HG03460 (cell line): ENCODE measurements at regions not wholly inside any gene's neighbourhood (a gene's known extent, or its start where the extent isn't known, plus 50 kb on each side); places are given as distances from the start of the nearest gene placed in this dataset.

Source experiments
- ATAC-seq: cut with Tn5 transposase; IDR thresholded peaks from one replicate; pipeline ENCODE4 v1.9.1; 2021; ENCODE audit not compliant: unreplicated experiment

- ATAC-seq = no peak
Observed at GRCh38 chr3:59267021-59267420, 217.2 kb upstream of the CFAP20DC start.

DNA sequence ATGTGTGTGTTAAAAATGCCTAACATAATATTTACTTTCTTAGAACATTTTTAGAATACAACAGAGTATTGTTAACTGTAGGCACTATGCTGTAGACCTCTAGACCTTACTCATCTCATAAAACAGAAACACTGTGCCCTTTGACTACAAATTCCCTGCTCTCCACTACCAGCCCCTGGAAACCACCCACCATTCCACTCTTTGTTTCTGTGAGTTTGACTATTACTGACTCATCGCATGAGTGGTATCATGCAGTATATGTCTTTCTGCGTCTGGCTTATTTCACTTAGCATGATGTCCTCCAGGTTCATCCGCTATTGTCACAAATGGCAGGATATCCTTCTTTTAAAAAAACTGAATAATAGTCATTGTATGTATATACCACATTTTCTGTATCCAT, 216.7 kb upstream of the CFAP20DC start:
- ATAC-seq = no peak

DNA sequence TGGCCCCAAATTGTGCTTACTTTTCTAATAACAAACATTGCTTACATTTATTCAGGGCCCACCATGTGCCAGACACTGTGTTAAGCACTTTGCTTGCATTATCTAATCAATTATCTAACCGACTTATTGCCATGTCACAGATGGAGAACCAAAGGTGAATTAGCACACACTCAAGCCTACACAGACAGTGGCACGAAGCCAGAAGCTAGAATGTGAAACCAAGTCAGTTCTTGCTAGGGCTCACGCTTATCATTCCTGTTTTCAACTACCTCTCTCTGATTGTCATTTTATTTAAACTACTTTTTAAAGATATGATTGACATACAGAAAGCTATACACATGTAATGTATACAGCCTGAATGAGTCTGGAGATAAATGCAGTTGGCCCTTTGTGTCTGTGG, 215.7 kb upstream of the CFAP20DC start:
- ATAC-seq = no peak

- no peak for ATAC-seq
Observed at GRCh38 chr3:59264366-59264765, 214.5 kb upstream of the CFAP20DC start.

- no peak for ATAC-seq
Observed at GRCh38 chr3:59263152-59263551, 213.3 kb upstream of the CFAP20DC start.

DNA sequence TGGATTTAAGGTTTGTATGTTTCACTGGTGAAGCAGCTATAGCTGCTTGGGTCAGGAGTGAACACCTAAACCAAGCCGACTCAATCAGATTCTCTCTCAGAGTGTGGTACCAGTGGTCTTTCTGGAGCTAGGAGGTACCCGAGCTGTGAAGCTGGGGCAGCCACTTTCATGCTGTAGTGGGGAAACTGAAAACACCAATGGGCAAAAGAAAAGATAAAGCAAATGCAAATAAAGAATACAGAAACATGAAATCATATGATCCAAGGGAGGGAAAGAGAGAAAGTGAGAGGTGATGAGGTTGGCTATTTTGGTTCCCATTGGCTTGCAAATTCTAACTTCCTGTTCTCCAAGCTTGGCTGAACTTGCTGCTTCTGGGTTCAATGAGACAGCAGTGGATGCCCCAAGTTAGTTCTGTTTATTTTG, 212.3 kb upstream of the CFAP20DC start:
- ATAC-seq = peak; percentile 92

GRCh38 chr3:59261009-59261408, 211.2 kb upstream of the CFAP20DC start:
- ATAC-seq = no peak

- no peak for ATAC-seq
Observed at GRCh38 chr3:59258550-59259260, 208.9 kb upstream of the CFAP20DC start.

- ATAC-seq = no peak
Observed at GRCh38 chr3:59257506-59257905, 207.7 kb upstream of the CFAP20DC start.

GRCh38 chr3:59256230-59256629, 206.4 kb upstream of the CFAP20DC start:
- no peak for ATAC-seq

DNA sequence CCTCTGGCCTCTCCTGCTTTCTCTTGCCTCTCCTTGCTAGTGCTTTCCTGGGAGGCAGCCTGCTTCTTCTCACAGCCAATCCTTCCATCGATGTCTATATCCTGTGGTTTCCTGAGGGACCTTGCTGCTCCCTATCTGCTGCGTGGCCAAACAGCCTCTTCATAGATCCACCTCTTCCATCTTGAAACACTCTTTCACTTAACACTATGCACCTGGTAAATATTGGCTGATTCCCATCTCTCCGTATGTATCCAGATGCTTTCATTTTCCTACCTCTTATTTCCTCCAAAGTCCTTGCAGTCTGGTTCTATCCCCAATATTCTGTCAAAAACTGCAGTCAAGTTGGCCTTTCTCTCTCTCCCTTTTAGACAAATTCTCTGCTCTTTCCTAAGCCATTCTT, 205.2 kb upstream of the CFAP20DC start:
- ATAC-seq = no peak

- no peak for ATAC-seq
Observed at GRCh38 chr3:59254433-59254832, 204.6 kb upstream of the CFAP20DC start.

DNA sequence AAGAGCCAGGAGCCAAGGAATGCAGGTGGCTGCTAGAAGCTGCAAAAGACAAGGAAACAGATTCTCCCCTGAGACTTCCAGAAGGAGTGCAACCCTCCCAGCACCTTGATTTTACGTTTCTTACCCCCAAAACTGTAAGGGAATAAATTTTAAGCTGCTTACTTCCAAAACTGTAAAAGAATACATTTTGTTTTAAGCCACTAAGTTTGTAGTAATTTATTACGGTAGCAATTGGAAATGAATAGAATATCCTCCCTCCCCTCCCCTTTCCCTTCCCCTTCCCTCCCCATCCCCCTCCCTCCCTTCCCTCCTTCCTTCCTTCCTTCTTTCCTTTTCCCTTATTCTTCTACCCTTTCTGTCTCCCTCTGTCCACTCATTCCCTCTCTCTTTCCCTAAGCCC, 203.7 kb upstream of the CFAP20DC start:
- no peak for ATAC-seq

- no peak for ATAC-seq
Observed at GRCh38 chr3:59251869-59252268, 202.0 kb upstream of the CFAP20DC start.

DNA sequence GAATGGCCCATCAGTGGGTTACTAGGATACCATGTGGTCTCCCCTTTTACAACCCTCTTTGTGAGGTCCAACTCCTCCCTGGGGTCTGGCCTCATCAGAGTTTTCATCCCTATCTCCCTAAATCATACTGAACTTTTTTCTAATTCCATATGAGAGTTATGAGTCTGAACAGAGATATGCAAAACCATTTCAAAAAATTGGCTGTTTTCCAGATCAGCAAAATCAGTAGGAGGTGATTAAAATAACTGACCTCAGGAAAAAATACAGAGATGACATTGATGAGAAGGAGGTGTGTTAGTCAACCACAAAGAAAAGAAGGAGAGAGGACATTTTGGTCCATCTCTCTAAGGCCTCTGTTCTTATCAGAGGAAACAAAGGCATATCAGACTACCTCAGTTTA, 200.8 kb upstream of the CFAP20DC start:
- ATAC-seq = no peak

- ATAC-seq = no peak
Observed at GRCh38 chr3:59249698-59250361, 200.0 kb upstream of the CFAP20DC start.

DNA sequence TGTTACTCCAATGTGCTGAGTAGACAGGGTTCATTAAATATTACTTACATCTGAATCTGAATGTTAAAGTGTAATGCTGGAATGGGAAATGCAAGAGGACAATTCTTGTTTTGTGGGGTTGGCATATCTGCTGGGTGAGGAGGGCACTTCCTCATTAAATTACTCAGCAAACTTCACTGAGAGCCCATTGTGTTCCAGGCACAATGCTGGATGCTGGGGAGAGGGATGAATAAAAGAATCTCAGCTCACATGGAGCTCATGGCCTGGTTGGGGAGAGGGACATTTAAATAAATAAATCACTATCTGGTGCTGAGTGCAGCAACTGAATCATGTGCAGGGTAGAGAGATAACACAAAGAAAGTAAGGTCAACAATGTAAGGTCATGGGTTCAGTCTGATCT, 199.2 kb upstream of the CFAP20DC start:
- ATAC-seq = no peak

GRCh38 chr3:59247402-59247841, 197.6 kb upstream of the CFAP20DC start:
- peak; percentile 72 for ATAC-seq

- ATAC-seq = peak; percentile 64
Observed at GRCh38 chr3:59246719-59247401, 197.0 kb upstream of the CFAP20DC start.

- ATAC-seq = no peak
Observed at GRCh38 chr3:59245859-59246501, 196.2 kb upstream of the CFAP20DC start.

- no peak for ATAC-seq
Observed at GRCh38 chr3:59245300-59245858, 195.6 kb upstream of the CFAP20DC start.
